VCaP (cell line): ENCODE measurements at regions not wholly inside any gene's neighbourhood (a gene's known extent, or its start where the extent isn't known, plus 50 kb on each side); places are given as distances from the start of the nearest gene placed in this dataset.
"Not testable (repeated sequence)": the region's sequence is repeated elsewhere in the genome, so short reads cannot be mapped to it uniquely, and the experiment has no call there.

Experiments
- H3K27ac ChIP-seq: fragments of 450-650 bp; 2 replicates; pipeline ENCODE4 v1.5.1; 2017
- CTCF ChIP-seq: fragments of 450-650 bp; conservative IDR thresholded peaks from 2 replicates; pipeline ENCODE4 v1.5.1; 2017; ENCODE audit warnings: mild to moderate bottlenecking, moderate library complexity

- no peak for TF ChIP-seq CTCF
- peak overlapping the region; percentile 3; the same call in 1 of the 2 replicates for H3K27ac ChIP-seq
Measured at GRCh38 chr20:51930775-51931174, 128.5 kb upstream of the SALL4 start.

- no peak overlapping the region for H3K27ac ChIP-seq
- TF ChIP-seq CTCF: no peak
Measured at GRCh38 chr20:51928931-51929330, 126.6 kb upstream of the SALL4 start.

GRCh38 chr20:51927970-51928369 is 125.6 kb upstream of the SALL4 start:
- not testable (repeated sequence) for H3K27ac ChIP-seq

GRCh38 chr20:51926670-51927305 is 124.5 kb upstream of the SALL4 start:
- H3K27ac ChIP-seq: no peak overlapping the region
- no peak for TF ChIP-seq CTCF

GRCh38 chr20:51924509-51924908 is 122.2 kb upstream of the SALL4 start:
- no peak overlapping the region; the same call in 1 of the 2 replicates for H3K27ac ChIP-seq
- no peak for TF ChIP-seq CTCF

- H3K27ac ChIP-seq: peak overlapping the region; percentile 8; the same call in 1 of the 2 replicates
Measured at GRCh38 chr20:51923633-51924032, 121.3 kb upstream of the SALL4 start.

GRCh38 chr20:51922812-51923211 is 120.5 kb upstream of the SALL4 start:
- not testable (repeated sequence) for H3K27ac ChIP-seq

More at GRCh38 chr20:51923633-51924032, 121.3 kb upstream of the SALL4 start:
- no peak for TF ChIP-seq CTCF

- H3K27ac ChIP-seq: peak overlapping the region; percentile 96
- TF ChIP-seq CTCF: no peak
Measured at GRCh38 chr20:51918561-51918960, 116.2 kb upstream of the SALL4 start.
